Iris pigment epithelial cell (primary cell): ENCODE measurements at regions not wholly inside any gene's neighbourhood (a gene's known extent, or its start where the extent isn't known, plus 50 kb on each side); places are given as distances from the start of the nearest gene placed in this dataset.
"Not testable (repeated sequence)": the region's sequence is repeated elsewhere in the genome, so short reads cannot be mapped to it uniquely, and the experiment has no call there.

Experiments used
- DNase-seq: peaks from one replicate; pipeline ENCODE4 v3.0.0-alpha.2; 2011; ENCODE audit warnings: low read depth

- no peak for DNase-seq
Observed at GRCh38 chr7:46625032-46625431, 704.0 kb upstream of the IGFBP3 start.

- peak; percentile 23 for DNase-seq
Observed at GRCh38 chr7:46622251-46622650, 701.2 kb upstream of the IGFBP3 start.

GRCh38 chr7:46619723-46620310, 698.7 kb upstream of the IGFBP3 start:
- DNase-seq = peak; percentile 79

GRCh38 chr7:46616636-46617035, 695.6 kb upstream of the IGFBP3 start:
- peak; percentile 76 for DNase-seq

- DNase-seq = no peak
Observed at GRCh38 chr7:46613551-46613950, 692.5 kb upstream of the IGFBP3 start.

GRCh38 chr7:46613116-46613515, 692.0 kb upstream of the IGFBP3 start:
- DNase-seq = peak; percentile 37

GRCh38 chr7:46611508-46611907, 690.4 kb upstream of the IGFBP3 start:
- DNase-seq = no peak

- no peak for DNase-seq
Observed at GRCh38 chr7:46610746-46611145, 689.7 kb upstream of the IGFBP3 start.

- DNase-seq = no peak
Observed at GRCh38 chr7:46607176-46607575, 686.1 kb upstream of the IGFBP3 start.

- no peak for DNase-seq
Observed at GRCh38 chr7:46606761-46607160, 685.7 kb upstream of the IGFBP3 start.

GRCh38 chr7:46604241-46604661, 683.2 kb upstream of the IGFBP3 start:
- peak; percentile 41 for DNase-seq

GRCh38 chr7:46603780-46604179, 682.7 kb upstream of the IGFBP3 start:
- peak; percentile 89 for DNase-seq

GRCh38 chr7:46603296-46603752, 682.3 kb upstream of the IGFBP3 start:
- DNase-seq = no peak

GRCh38 chr7:46600340-46600739, 679.3 kb upstream of the IGFBP3 start:
- peak; percentile 62 for DNase-seq

GRCh38 chr7:46594831-46595230, 673.8 kb upstream of the IGFBP3 start:
- DNase-seq = not testable (repeated sequence)

- DNase-seq = not testable (repeated sequence)
Observed at GRCh38 chr7:46590918-46591905, 670.1 kb upstream of the IGFBP3 start.

- no peak for DNase-seq
Observed at GRCh38 chr7:46589286-46589685, 668.2 kb upstream of the IGFBP3 start.

- peak; percentile 20 for DNase-seq
Observed at GRCh38 chr7:46586406-46586805, 665.3 kb upstream of the IGFBP3 start.

GRCh38 chr7:46583656-46584055, 662.6 kb upstream of the IGFBP3 start:
- peak; percentile 26 for DNase-seq

GRCh38 chr7:46581268-46581667, 660.2 kb upstream of the IGFBP3 start:
- DNase-seq = no peak

- no peak for DNase-seq
Observed at GRCh38 chr7:46580766-46581165, 659.7 kb upstream of the IGFBP3 start.

GRCh38 chr7:46577394-46577793, 656.3 kb upstream of the IGFBP3 start:
- DNase-seq = no peak

- DNase-seq = peak; percentile 77
Observed at GRCh38 chr7:46576950-46577349, 655.9 kb upstream of the IGFBP3 start.
